A673 (cell line): ENCODE measurements at regions not wholly inside any gene's neighbourhood (a gene's known extent, or its start where the extent isn't known, plus 50 kb on each side); places are given as distances from the start of the nearest gene placed in this dataset.

Experiments
- BruUV-seq: library from RNA; stranded (reverse); fragments of 400-500 nt; replicated peaks from 2 replicates; lab custom pipeline; 2021; lab: Mats Ljungman, UMichigan
- CTCF ChIA-PET: fragments of 300-600 bp; sonication (Branson Sonifier 250); formaldehyde crosslinking; loops from one replicate; lab custom pipeline; 2022; ENCODE audit warnings: antibody characterized with exemption; lab: Charles Lee
- POLR2A ChIA-PET: fragments of 300-600 bp; sonication (Branson Sonifier 250); formaldehyde crosslinking; loops from one replicate; lab custom pipeline; 2022; ENCODE audit warnings: antibody characterized with exemption; ENCODE audit not compliant: low non-redundant PET; lab: Charles Lee
- DNase-seq: peaks from one replicate; pipeline ENCODE4 v3.0.0-alpha.2; 2015; ENCODE audit warnings: low spot score
- H3K27ac ChIP-seq: fragments of 200-600 bp; sonication (generic); 2 replicates; pipeline ENCODE4 v1.5.1; 2016; ENCODE audit warnings: mixed run types, low read depth, mild to moderate bottlenecking, mixed read lengths, antibody characterized with exemption, low read length; ENCODE audit not compliant: poor library complexity, severe bottlenecking
- H3K27me3 ChIP-seq: fragments of 200-600 bp; sonication (generic); replicated peaks from 2 replicates; pipeline ENCODE4 v1.6.1; 2017; ENCODE audit warnings: mixed run types, low read depth, mild to moderate bottlenecking, mixed read lengths, antibody characterized with exemption, low read length; ENCODE audit not compliant: insufficient read depth, poor library complexity
- H3K36me3 ChIP-seq: fragments of 200-600 bp; sonication (generic); 2 replicates; pipeline ENCODE4 v1.6.1; 2016; ENCODE audit warnings: mixed run types, mild to moderate bottlenecking, mixed read lengths, antibody characterized with exemption, low read length; ENCODE audit not compliant: insufficient read depth, poor library complexity, severe bottlenecking
- H3K4me1 ChIP-seq: fragments of 200-600 bp; sonication (generic); 2 replicates; pipeline ENCODE4 v1.6.1; 2017; ENCODE audit warnings: mixed run types, mild to moderate bottlenecking, mixed read lengths, antibody characterized with exemption, low read length; ENCODE audit not compliant: insufficient read depth, poor library complexity, severe bottlenecking
- H3K4me3 ChIP-seq: fragments of 200-600 bp; sonication (generic); 2 replicates; pipeline ENCODE4 v1.5.1; 2016; ENCODE audit warnings: low read depth, mixed run types, mild to moderate bottlenecking, mixed read lengths, low read length; ENCODE audit not compliant: poor library complexity, severe bottlenecking
- H3K9me3 ChIP-seq: fragments of 200-600 bp; sonication (generic); 2 replicates; pipeline ENCODE4 v1.6.1; 2016; ENCODE audit warnings: mixed run types, low read depth, mild to moderate bottlenecking, mixed read lengths, antibody characterized with exemption, low read length; ENCODE audit not compliant: poor library complexity, severe bottlenecking
- CTCF ChIP-seq: fragments of 300-800, 200-600 bp; sonication (generic); conservative IDR thresholded peaks from 2 replicates; pipeline ENCODE4 v1.5.1; 2017; ENCODE audit warnings: low read depth, mild to moderate bottlenecking, antibody characterized with exemption, low read length, moderate library complexity, mixed read lengths
- EZH2 ChIP-seq: fragments of 200-600 bp; sonication (generic); IDR thresholded peaks from 2 replicates; pipeline ENCODE4 v1.6.1; 2017; ENCODE audit warnings: borderline replicate concordance, low read depth, mild to moderate bottlenecking, mixed read lengths, antibody characterized with exemption, low read length; ENCODE audit not compliant: poor library complexity, severe bottlenecking
- intact Hi-C: fragments of 100-400 bp; cut with micrococcal nuclease; formaldehyde crosslinking; loops from one replicate; pipeline ENCODE4 v1.10.0; 2022; ENCODE audit not compliant: unreplicated experiment

DNA sequence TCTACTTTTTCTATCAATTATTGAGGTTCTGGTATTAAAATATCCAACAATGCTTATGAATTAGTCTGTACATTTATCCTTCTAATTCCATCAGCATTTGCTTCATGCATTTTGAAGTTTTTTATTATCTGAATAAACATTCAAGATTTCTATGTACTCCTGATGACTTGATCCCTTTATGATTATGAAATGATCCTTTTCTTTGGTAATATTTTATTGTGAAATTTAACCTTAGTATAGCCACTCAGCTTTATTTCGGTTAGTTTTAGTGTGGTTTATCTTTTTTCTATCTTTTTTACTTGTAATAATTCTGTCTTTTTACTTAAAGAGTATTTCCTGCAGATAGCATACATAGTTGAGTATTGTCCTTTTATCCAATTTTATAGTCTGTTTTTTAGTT is 106.6 kb downstream of the SNAPC1 start:
- POLR2A ChIA-PET, result no interaction called here
- no TSS peak for BruUV-seq

DNA sequence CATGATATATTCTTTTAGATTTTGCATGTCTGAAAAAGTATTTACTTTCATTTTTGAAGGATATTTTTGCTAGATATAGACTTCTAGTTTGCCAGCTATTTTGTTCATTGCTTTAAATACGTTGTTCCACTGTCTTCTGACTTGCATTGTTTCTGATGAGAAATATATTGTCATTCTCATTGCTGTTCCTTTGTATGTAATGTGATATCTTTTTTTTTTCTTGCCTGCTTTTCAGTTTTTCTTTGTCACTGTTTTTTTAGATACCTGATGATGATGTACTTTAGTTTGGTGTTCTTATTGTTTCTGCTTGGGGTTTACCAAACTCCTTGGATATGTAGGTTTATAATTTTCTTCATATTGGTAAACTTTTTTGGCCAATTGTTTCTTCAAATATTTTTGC is 107.9 kb downstream of the SNAPC1 start:
- H3K4me1 ChIP-seq, result no peaks in the 10 kb centered on the region
- peaks cover 15% of the 10 kb centered on the region for H3K9me3 ChIP-seq
- peaks cover 7% of the 10 kb centered on the region for H3K27me3 ChIP-seq
- intact Hi-C loops, result no loop called here
- ChIA-PET CTCF (no interaction called here), POLR2A (no interaction called here)
- H3K27ac ChIP-seq, result no peak overlapping the region
- no peaks in the 10 kb centered on the region for H3K36me3 ChIP-seq
- TF ChIP-seq EZH2 (no peak), CTCF (no peak)
- no TSS peak for BruUV-seq
- no peak for DNase-seq
- H3K4me3 ChIP-seq, result no peak overlapping the region

More for the DNA sequence above, 106.6 kb downstream of the SNAPC1 start:
- H3K27ac ChIP-seq, result no peak overlapping the region
- CTCF ChIA-PET, result no interaction called here
- no peak for DNase-seq
- H3K4me3 ChIP-seq, result no peak overlapping the region
- H3K9me3 ChIP-seq, result peaks cover 15% of the 10 kb centered on the region
- peaks cover 7% of the 10 kb centered on the region for H3K27me3 ChIP-seq
- TF ChIP-seq EZH2 (no peak), CTCF (no peak)
- intact Hi-C loops, result no loop called here
- H3K4me1 ChIP-seq, result no peaks in the 10 kb centered on the region
- no peaks in the 10 kb centered on the region for H3K36me3 ChIP-seq

GRCh38 chr14:61872452-61872851 is 110.2 kb downstream of the SNAPC1 start:
- H3K27ac ChIP-seq, result no peak overlapping the region
- intact Hi-C loops, result no loop called here
- H3K27me3 ChIP-seq, result no peaks in the 10 kb centered on the region
- H3K4me1 ChIP-seq, result no peaks in the 10 kb centered on the region
- CTCF ChIA-PET, result no interaction called here
- BruUV-seq, result no TSS peak
- DNase-seq, result no peak
- TF ChIP-seq EZH2 (no peak), CTCF (no peak)
- no peaks in the 10 kb centered on the region for H3K36me3 ChIP-seq
- peaks cover 15% of the 10 kb centered on the region for H3K9me3 ChIP-seq
- no peak overlapping the region for H3K4me3 ChIP-seq
- POLR2A ChIA-PET, result no interaction called here
